ENCODE measurements at regions not wholly inside any gene's neighbourhood (a gene's known extent, or its start where the extent isn't known, plus 50 kb on each side); places are given as distances from the start of the nearest gene placed in this dataset.

DNA sequence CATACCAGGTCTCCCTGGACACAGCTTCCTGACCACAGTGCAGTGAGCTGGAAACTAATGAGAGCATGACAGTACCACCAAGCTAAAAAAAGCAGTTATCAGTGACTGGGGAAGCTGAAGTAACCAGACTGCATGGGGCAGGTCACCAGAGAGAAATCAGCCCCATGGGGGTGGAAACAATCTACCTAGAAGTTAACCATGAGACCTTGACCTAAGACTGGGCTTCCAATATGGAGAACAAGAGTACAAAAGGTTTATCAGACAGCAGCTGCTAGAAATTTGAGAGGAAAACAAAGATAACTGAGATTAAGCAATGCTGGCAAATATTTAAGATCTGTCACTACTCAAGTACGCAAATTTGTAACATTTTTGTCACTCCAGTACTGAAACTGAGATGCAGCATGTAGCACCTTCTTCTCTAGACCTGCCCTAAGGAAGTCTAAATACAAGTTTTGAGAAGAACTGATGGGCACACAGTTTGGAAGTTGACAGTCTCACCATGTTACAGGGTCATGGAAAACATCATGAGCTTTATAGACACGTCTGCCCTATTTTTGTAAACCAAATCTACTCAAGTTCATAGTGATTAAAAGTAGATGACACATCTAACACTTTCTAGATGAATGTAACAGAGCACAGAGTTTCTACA lies 2641.8 kb upstream of the PCDH20 start:
- WGBS (ENCODE audit: extremely low coverage, insufficient coverage, insufficient read length): no CpG with 5 or more reads among the region's 2 CpGs
- Histone ChIP-seq H3K4ac (ENCODE audit: low read depth, low read length) (no peak overlapping the region), H3K23ac (ENCODE audit: low read length) (no peak overlapping the region)

DNA sequence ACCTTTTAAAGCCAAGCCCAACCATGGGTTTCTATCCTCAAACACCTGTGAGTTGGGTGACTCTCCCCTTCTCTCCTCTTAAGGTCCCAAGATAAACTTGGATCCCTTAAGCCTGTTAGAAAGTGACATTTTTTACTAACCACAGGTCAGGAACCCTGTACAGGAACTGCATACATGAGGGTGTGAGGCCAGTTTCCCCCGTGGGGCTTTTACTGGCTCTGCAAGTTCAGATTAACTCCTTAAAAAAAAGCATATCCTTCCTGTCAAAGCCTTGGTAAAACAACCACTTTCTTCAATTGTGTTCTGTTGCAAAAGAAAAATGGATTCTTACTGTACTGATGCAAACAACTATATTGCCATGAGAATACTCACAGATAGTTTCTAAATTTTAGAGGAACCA lies 2638.7 kb upstream of the PCDH20 start:
- Histone ChIP-seq H3K27ac (ENCODE audit: low read depth, low read length) (no peak overlapping the region), H2AFZ (ENCODE audit: insufficient read depth, low read length, poor library complexity) (no peak overlapping the region), H3K4me2 (ENCODE audit: low read length) (no peak overlapping the region), H2BK5ac (ENCODE audit: low read depth, low read length, poor library complexity) (no peak overlapping the region), H3K4me3 (ENCODE audit: low read depth, low read length) (no peak overlapping the region), H3K23ac (ENCODE audit: low read length) (no peak overlapping the region), H4K91ac (ENCODE audit: low read depth, low read length) (no peak overlapping the region), H2BK12ac (ENCODE audit: low read length) (no peak overlapping the region), H3K79me2 (ENCODE audit: control insufficient read depth, insufficient read depth, low read length, poor library complexity) (no peaks in the 10 kb centered on the region), H3K79me1 (ENCODE audit: low read length) (no peaks in the 10 kb centered on the region), H4K12ac (ENCODE audit: low read depth, low read length) (no peak overlapping the region), H2BK120ac (ENCODE audit: insufficient read depth, low read length, poor library complexity) (no peak overlapping the region), H3K4ac (ENCODE audit: low read depth, low read length) (no peak overlapping the region), H2AK5ac (ENCODE audit: low read length) (no peak overlapping the region), H4K8ac (ENCODE audit: low read depth, low read length) (no peak overlapping the region), H3K9ac (ENCODE audit: low read length) (no peak overlapping the region), H3K14ac (ENCODE audit: low read length) (no peak overlapping the region), H3K36me3 (ENCODE audit: control insufficient read depth in 1 of 2, insufficient read depth in 2 of 2, low read length in 2 of 2) (no peaks in the 10 kb centered on the region), H3K9me3 (ENCODE audit: insufficient read depth, low read depth, low read length) (no peaks in the 10 kb centered on the region), H3K4me1 (ENCODE audit: control insufficient read depth in 1 of 2, insufficient read depth in 2 of 2, low read length in 2 of 2) (no peaks in the 10 kb centered on the region), H3K18ac (ENCODE audit: low read length) (no peak overlapping the region), H3K27me3 (ENCODE audit: insufficient read depth, low read length) (no peaks in the 10 kb centered on the region)
- no peak for DNase-seq
- WGBS (ENCODE audit: extremely low coverage, insufficient coverage, insufficient read length): no CpG with 5 or more reads among the region's 1 CpG

More for the DNA sequence above, 2641.8 kb upstream of the PCDH20 start:
- no peak overlapping the region for H4K8ac ChIP-seq (ENCODE audit: low read depth, low read length)
- H3K27me3 ChIP-seq (ENCODE audit: insufficient read depth, low read length): no peaks in the 10 kb centered on the region
- H3K9me3 ChIP-seq (ENCODE audit: insufficient read depth, low read depth, low read length): no peaks in the 10 kb centered on the region
- H2BK120ac ChIP-seq (ENCODE audit: insufficient read depth, low read length, poor library complexity): no peak overlapping the region
- H2BK12ac ChIP-seq (ENCODE audit: low read length): no peak overlapping the region
- no peak overlapping the region for H3K4me2 ChIP-seq (ENCODE audit: low read length)
- no peaks in the 10 kb centered on the region for H3K4me1 ChIP-seq (ENCODE audit: control insufficient read depth in 1 of 2, insufficient read depth in 2 of 2, low read length in 2 of 2)
- H3K79me1 ChIP-seq (ENCODE audit: low read length): no peaks in the 10 kb centered on the region
- no peak overlapping the region for H3K18ac ChIP-seq (ENCODE audit: low read length)
- no peak overlapping the region for H3K27ac ChIP-seq (ENCODE audit: low read depth, low read length)
- no peak overlapping the region for H4K12ac ChIP-seq (ENCODE audit: low read depth, low read length)
- no peak overlapping the region for H3K9ac ChIP-seq (ENCODE audit: low read length)
- H3K79me2 ChIP-seq (ENCODE audit: control insufficient read depth, insufficient read depth, low read length, poor library complexity): no peaks in the 10 kb centered on the region
- no peak overlapping the region for H3K14ac ChIP-seq (ENCODE audit: low read length)
- H2AFZ ChIP-seq (ENCODE audit: insufficient read depth, low read length, poor library complexity): no peak overlapping the region
- H4K91ac ChIP-seq (ENCODE audit: low read depth, low read length): no peak overlapping the region
- H3K36me3 ChIP-seq (ENCODE audit: control insufficient read depth in 1 of 2, insufficient read depth in 2 of 2, low read length in 2 of 2): no peaks in the 10 kb centered on the region
- no peak overlapping the region for H2AK5ac ChIP-seq (ENCODE audit: low read length)
- H3K4me3 ChIP-seq (ENCODE audit: low read depth, low read length): no peak overlapping the region
- H2BK5ac ChIP-seq (ENCODE audit: low read depth, low read length, poor library complexity): no peak overlapping the region
- peak in 1 of 2 donors; percentile 51 for DNase-seq

DNA sequence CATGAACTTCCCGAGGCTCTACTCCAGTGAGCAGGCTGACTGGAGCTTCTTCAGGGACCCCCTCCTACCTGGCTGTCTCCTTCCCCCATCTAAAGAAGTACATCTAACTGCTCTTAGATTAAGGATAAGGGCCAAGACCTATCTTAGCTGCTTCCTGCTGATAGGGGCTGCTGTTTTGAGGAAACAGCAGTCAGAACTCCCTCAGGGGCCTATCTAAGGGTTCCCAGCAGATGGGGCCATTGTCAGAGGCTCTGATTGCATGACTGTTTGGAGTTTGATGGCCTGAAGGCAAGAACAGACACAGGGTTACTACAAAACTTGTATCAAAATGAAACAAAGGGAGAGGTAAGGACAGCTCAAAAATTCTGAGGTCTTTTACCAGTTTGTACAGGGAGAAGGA lies 2636.9 kb upstream of the PCDH20 start:
- H3K4ac ChIP-seq (ENCODE audit: low read depth, low read length): no peak overlapping the region
- H3K14ac ChIP-seq (ENCODE audit: low read length): no peak overlapping the region
- H3K36me3 ChIP-seq (ENCODE audit: control insufficient read depth in 1 of 2, insufficient read depth in 2 of 2, low read length in 2 of 2): no peaks in the 10 kb centered on the region
- H2BK120ac ChIP-seq (ENCODE audit: insufficient read depth, low read length, poor library complexity): no peak overlapping the region
- H3K4me3 ChIP-seq (ENCODE audit: low read depth, low read length): no peak overlapping the region
- H3K4me2 ChIP-seq (ENCODE audit: low read length): no peak overlapping the region
- H2BK5ac ChIP-seq (ENCODE audit: low read depth, low read length, poor library complexity): no peak overlapping the region
- no peak overlapping the region for H3K9ac ChIP-seq (ENCODE audit: low read length)
- no peak overlapping the region for H2BK12ac ChIP-seq (ENCODE audit: low read length)
- H3K23ac ChIP-seq (ENCODE audit: low read length): no peak overlapping the region
- no peak overlapping the region for H2AFZ ChIP-seq (ENCODE audit: insufficient read depth, low read length, poor library complexity)
- no peaks in the 10 kb centered on the region for H3K79me1 ChIP-seq (ENCODE audit: low read length)
- H3K27ac ChIP-seq (ENCODE audit: low read depth, low read length): no peak overlapping the region
- H3K18ac ChIP-seq (ENCODE audit: low read length): no peak overlapping the region
- H2AK5ac ChIP-seq (ENCODE audit: low read length): no peak overlapping the region
- no peaks in the 10 kb centered on the region for H3K27me3 ChIP-seq (ENCODE audit: insufficient read depth, low read length)
- no peaks in the 10 kb centered on the region for H3K9me3 ChIP-seq (ENCODE audit: insufficient read depth, low read depth, low read length)
- no peaks in the 10 kb centered on the region for H3K4me1 ChIP-seq (ENCODE audit: control insufficient read depth in 1 of 2, insufficient read depth in 2 of 2, low read length in 2 of 2)
- no peak overlapping the region for H4K12ac ChIP-seq (ENCODE audit: low read depth, low read length)
- H3K79me2 ChIP-seq (ENCODE audit: control insufficient read depth, insufficient read depth, low read length, poor library complexity): no peaks in the 10 kb centered on the region
- H4K8ac ChIP-seq (ENCODE audit: low read depth, low read length): no peak overlapping the region
- no peak for DNase-seq
- no CpG with 5 or more reads among the region's 1 CpG for WGBS (ENCODE audit: extremely low coverage, insufficient coverage, insufficient read length)
- H4K91ac ChIP-seq (ENCODE audit: low read depth, low read length): no peak overlapping the region

DNA sequence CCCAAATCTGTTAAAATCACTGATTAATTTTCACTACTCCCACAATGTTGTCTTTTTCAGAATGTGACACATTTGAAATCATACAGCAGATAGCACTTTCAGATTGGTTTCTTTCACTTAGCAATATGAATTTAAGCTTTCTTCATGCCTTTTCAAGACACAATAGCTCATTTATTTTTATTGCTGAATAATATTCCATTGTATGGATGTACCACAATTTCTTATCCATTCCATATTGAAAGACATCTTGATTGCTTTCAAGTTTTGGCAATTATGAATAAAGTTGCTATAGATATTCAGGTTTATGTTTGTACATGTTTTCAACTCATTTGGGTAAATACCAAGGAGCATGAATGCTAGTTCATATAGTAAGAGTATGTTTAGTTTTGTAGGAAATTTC lies 2635.6 kb upstream of the PCDH20 start:
- no peaks in the 10 kb centered on the region for H3K4me1 ChIP-seq (ENCODE audit: control insufficient read depth in 1 of 2, insufficient read depth in 2 of 2, low read length in 2 of 2)
- H3K4me2 ChIP-seq (ENCODE audit: low read length): no peak overlapping the region
- H3K79me1 ChIP-seq (ENCODE audit: low read length): no peaks in the 10 kb centered on the region
- no peak overlapping the region for H3K18ac ChIP-seq (ENCODE audit: low read length)
- no peak overlapping the region for H2BK120ac ChIP-seq (ENCODE audit: insufficient read depth, low read length, poor library complexity)
- H3K27me3 ChIP-seq (ENCODE audit: insufficient read depth, low read length): no peaks in the 10 kb centered on the region
- H3K79me2 ChIP-seq (ENCODE audit: control insufficient read depth, insufficient read depth, low read length, poor library complexity): no peaks in the 10 kb centered on the region
- no peak overlapping the region for H3K27ac ChIP-seq (ENCODE audit: low read depth, low read length)
- H3K4me3 ChIP-seq (ENCODE audit: low read depth, low read length): no peak overlapping the region
- H3K9ac ChIP-seq (ENCODE audit: low read length): no peak overlapping the region
- H4K91ac ChIP-seq (ENCODE audit: low read depth, low read length): no peak overlapping the region
- no peak overlapping the region for H2AK5ac ChIP-seq (ENCODE audit: low read length)
- H3K23ac ChIP-seq (ENCODE audit: low read length): no peak overlapping the region
- H3K4ac ChIP-seq (ENCODE audit: low read depth, low read length): no peak overlapping the region
- H4K12ac ChIP-seq (ENCODE audit: low read depth, low read length): no peak overlapping the region
- H3K9me3 ChIP-seq (ENCODE audit: insufficient read depth, low read depth, low read length): no peaks in the 10 kb centered on the region
- H4K8ac ChIP-seq (ENCODE audit: low read depth, low read length): no peak overlapping the region
- no peaks in the 10 kb centered on the region for H3K36me3 ChIP-seq (ENCODE audit: control insufficient read depth in 1 of 2, insufficient read depth in 2 of 2, low read length in 2 of 2)
- DNase-seq: no peak
- no peak overlapping the region for H3K14ac ChIP-seq (ENCODE audit: low read length)
- no peak overlapping the region for H2AFZ ChIP-seq (ENCODE audit: insufficient read depth, low read length, poor library complexity)
- no peak overlapping the region for H2BK12ac ChIP-seq (ENCODE audit: low read length)
- H2BK5ac ChIP-seq (ENCODE audit: low read depth, low read length, poor library complexity): no peak overlapping the region
